ENCODE measurements at regions not wholly inside any gene's neighbourhood (a gene's known extent, or its start where the extent isn't known, plus 50 kb on each side); places are given as distances from the start of the nearest gene placed in this dataset.

GRCh38 chr1:22380024-22380785, 71.4 kb upstream of the ZBTB40 start:
- ChIA-PET CTCF (no interaction called here), POLR2A (no interaction called here)
- peaks cover 3 to 26% (median 20%) of the 10 kb centered on the region in 5 donors for H3K27me3 Mint-ChIP-seq
- no peaks in the 10 kb centered on the region for H3K4me1 ChIP-seq (ENCODE audit: control insufficient read depth in 2 of 2, insufficient read depth in 2 of 2, low read length in 2 of 2)
- no peak overlapping the region for H3K4me3 Mint-ChIP-seq
- no peaks in the 10 kb centered on the region for H3K9me3 ChIP-seq (ENCODE audit: control insufficient read depth in 2 of 3, low read length in 3 of 3)
- H3K9me3 Mint-ChIP-seq: no peaks in the 10 kb centered on the region
- no peak overlapping the region for H3K27ac Mint-ChIP-seq
- no peaks in the 10 kb centered on the region for H3K36me3 ChIP-seq (ENCODE audit: control insufficient read depth in 2 of 3, insufficient read depth in 3 of 3, low read length in 3 of 3)
- H3K27ac ChIP-seq (ENCODE audit: low read depth, low read length): no peak overlapping the region
- DNase-seq: no peak
- intact Hi-C loops (cut with micrococcal nuclease): no loop called here
- peaks cover 0 to 4% of the 10 kb centered on the region in 2 donors for H3K27me3 ChIP-seq (ENCODE audit: control insufficient read depth in 2 of 2, insufficient read depth in 2 of 2, low read length in 2 of 2)
- H3K4me3 ChIP-seq (ENCODE audit: low read length): no peak overlapping the region
- peaks cover 0 to 1% (median 0%) of the 10 kb centered on the region in 7 donors for H3K4me1 Mint-ChIP-seq
- no peaks in the 10 kb centered on the region for H3K36me3 Mint-ChIP-seq
- ATAC-seq: no peak

GRCh38 chr1:22383526-22384294, 67.9 kb upstream of the ZBTB40 start:
- peaks cover 0 to 2% (median 0%) of the 10 kb centered on the region in 11 donors for H3K9me3 Mint-ChIP-seq

GRCh38 chr1:22385537-22385936, 66.1 kb upstream of the ZBTB40 start:
- intact Hi-C loops (cut with micrococcal nuclease): no loop called here
- no peak for DNase-seq
- no peaks in the 10 kb centered on the region for H3K36me3 ChIP-seq (ENCODE audit: control insufficient read depth in 2 of 3, insufficient read depth in 3 of 3, low read length in 3 of 3)
- Mint-ChIP-seq H3K27me3 (peaks cover 7 to 58% (median 38%) of the 10 kb centered on the region in 5 donors), H3K9me3 (peaks cover 0 to 2% (median 0%) of the 10 kb centered on the region in 11 donors), H3K36me3 (no peaks in the 10 kb centered on the region), H3K27ac (no peak overlapping the region), H3K4me3 (no peak overlapping the region), H3K4me1 (no peaks in the 10 kb centered on the region)
- H3K27ac ChIP-seq (ENCODE audit: low read depth, low read length): no peak overlapping the region
- no peak overlapping the region for H3K4me3 ChIP-seq (ENCODE audit: low read length)
- no peak for ATAC-seq
- H3K4me1 ChIP-seq (ENCODE audit: control insufficient read depth in 2 of 2, insufficient read depth in 2 of 2, low read length in 2 of 2): no peaks in the 10 kb centered on the region
- ChIA-PET CTCF (no interaction called here), POLR2A (no interaction called here)
- peaks cover 0 to 3% of the 10 kb centered on the region in 2 donors for H3K27me3 ChIP-seq (ENCODE audit: control insufficient read depth in 2 of 2, insufficient read depth in 2 of 2, low read length in 2 of 2)
- H3K9me3 ChIP-seq (ENCODE audit: control insufficient read depth in 2 of 3, low read length in 3 of 3): no peaks in the 10 kb centered on the region

More at GRCh38 chr1:22383526-22384294, 67.9 kb upstream of the ZBTB40 start:
- Mint-ChIP-seq H3K27me3 (peaks cover 10 to 54% (median 33%) of the 10 kb centered on the region in 5 donors), H3K4me1 (no peaks in the 10 kb centered on the region), H3K27ac (no peak overlapping the region), H3K4me3 (no peak overlapping the region), H3K36me3 (no peaks in the 10 kb centered on the region)
- peaks cover 0 to 4% of the 10 kb centered on the region in 2 donors for H3K27me3 ChIP-seq (ENCODE audit: control insufficient read depth in 2 of 2, insufficient read depth in 2 of 2, low read length in 2 of 2)
- H3K4me1 ChIP-seq (ENCODE audit: control insufficient read depth in 2 of 2, insufficient read depth in 2 of 2, low read length in 2 of 2): no peaks in the 10 kb centered on the region
- ChIA-PET CTCF (no interaction called here), POLR2A (no interaction called here)
- intact Hi-C loops (cut with micrococcal nuclease): no loop called here
- DNase-seq (no peak), ATAC-seq (no peak)
- no peak overlapping the region for H3K27ac ChIP-seq (ENCODE audit: low read depth, low read length)
- H3K4me3 ChIP-seq (ENCODE audit: low read length): no peak overlapping the region
- H3K9me3 ChIP-seq (ENCODE audit: control insufficient read depth in 2 of 3, low read length in 3 of 3): no peaks in the 10 kb centered on the region
- H3K36me3 ChIP-seq (ENCODE audit: control insufficient read depth in 2 of 3, insufficient read depth in 3 of 3, low read length in 3 of 3): no peaks in the 10 kb centered on the region

GRCh38 chr1:22386774-22387173, 64.9 kb upstream of the ZBTB40 start:
- Histone ChIP-seq H3K36me3 (ENCODE audit: control insufficient read depth in 2 of 3, insufficient read depth in 3 of 3, low read length in 3 of 3) (no peaks in the 10 kb centered on the region), H3K27ac (ENCODE audit: low read depth, low read length) (no peak overlapping the region), H3K4me3 (ENCODE audit: low read length) (no peak overlapping the region), H3K4me1 (ENCODE audit: control insufficient read depth in 2 of 2, insufficient read depth in 2 of 2, low read length in 2 of 2) (no peaks in the 10 kb centered on the region), H3K9me3 (ENCODE audit: control insufficient read depth in 2 of 3, low read length in 3 of 3) (no peaks in the 10 kb centered on the region), H3K27me3 (ENCODE audit: control insufficient read depth in 2 of 2, insufficient read depth in 2 of 2, low read length in 2 of 2) (no peaks in the 10 kb centered on the region)
- H3K27me3 Mint-ChIP-seq: peaks cover 7 to 60% (median 43%) of the 10 kb centered on the region in 5 donors
- no peaks in the 10 kb centered on the region for H3K4me1 Mint-ChIP-seq
- H3K27ac Mint-ChIP-seq: no peak overlapping the region
- ChIA-PET CTCF (no interaction called here), POLR2A (no interaction called here)
- no peaks in the 10 kb centered on the region for H3K36me3 Mint-ChIP-seq
- H3K9me3 Mint-ChIP-seq: peaks cover 0 to 2% (median 0%) of the 10 kb centered on the region in 11 donors
- DNase-seq: no peak
- no peak for ATAC-seq
- H3K4me3 Mint-ChIP-seq: no peak overlapping the region
- intact Hi-C loops (cut with micrococcal nuclease): no loop called here

- intact Hi-C loops (cut with micrococcal nuclease): no loop called here
- no peaks in the 10 kb centered on the region for H3K4me1 ChIP-seq (ENCODE audit: control insufficient read depth in 2 of 2, insufficient read depth in 2 of 2, low read length in 2 of 2)
- H3K36me3 ChIP-seq (ENCODE audit: control insufficient read depth in 2 of 3, insufficient read depth in 3 of 3, low read length in 3 of 3): no peaks in the 10 kb centered on the region
- no peak overlapping the region for H3K27ac Mint-ChIP-seq
- H3K4me1 Mint-ChIP-seq: no peaks in the 10 kb centered on the region
- peaks cover 0 to 2% of the 10 kb centered on the region in 2 donors for H3K27me3 ChIP-seq (ENCODE audit: control insufficient read depth in 2 of 2, insufficient read depth in 2 of 2, low read length in 2 of 2)
- no peaks in the 10 kb centered on the region for H3K36me3 Mint-ChIP-seq
- peaks cover 10 to 71% (median 46%) of the 10 kb centered on the region in 5 donors for H3K27me3 Mint-ChIP-seq
- ChIA-PET CTCF (no interaction called here), POLR2A (no interaction called here)
- no peak for ATAC-seq
- no peak overlapping the region for H3K4me3 Mint-ChIP-seq
- no peak overlapping the region for H3K4me3 ChIP-seq (ENCODE audit: low read length)
- H3K27ac ChIP-seq (ENCODE audit: low read depth, low read length): no peak overlapping the region
- H3K9me3 ChIP-seq (ENCODE audit: control insufficient read depth in 2 of 3, low read length in 3 of 3): no peaks in the 10 kb centered on the region
- peaks cover 0 to 2% (median 0%) of the 10 kb centered on the region in 11 donors for H3K9me3 Mint-ChIP-seq
- DNase-seq: no peak
Observed at GRCh38 chr1:22387919-22388580, 63.6 kb upstream of the ZBTB40 start.

- Histone ChIP-seq H3K4me1 (ENCODE audit: control insufficient read depth in 2 of 2, insufficient read depth in 2 of 2, low read length in 2 of 2) (no peaks in the 10 kb centered on the region), H3K36me3 (ENCODE audit: control insufficient read depth in 2 of 3, insufficient read depth in 3 of 3, low read length in 3 of 3) (no peaks in the 10 kb centered on the region), H3K27me3 (ENCODE audit: control insufficient read depth in 2 of 2, insufficient read depth in 2 of 2, low read length in 2 of 2) (peaks cover 0 to 4% of the 10 kb centered on the region in 2 donors), H3K9me3 (ENCODE audit: control insufficient read depth in 2 of 3, low read length in 3 of 3) (no peaks in the 10 kb centered on the region), H3K27ac (ENCODE audit: low read depth, low read length) (no peak overlapping the region), H3K4me3 (ENCODE audit: low read length) (no peak overlapping the region)
- peaks cover 17 to 73% (median 46%) of the 10 kb centered on the region in 5 donors for H3K27me3 Mint-ChIP-seq
- no peaks in the 10 kb centered on the region for H3K36me3 Mint-ChIP-seq
- ChIA-PET CTCF (no interaction called here), POLR2A (no interaction called here)
- intact Hi-C loops (cut with micrococcal nuclease): no loop called here
- ATAC-seq (no peak), DNase-seq (no peak)
- H3K4me3 Mint-ChIP-seq: no peak overlapping the region
- no peaks in the 10 kb centered on the region for H3K4me1 Mint-ChIP-seq
- peaks cover 0 to 2% (median 0%) of the 10 kb centered on the region in 11 donors for H3K9me3 Mint-ChIP-seq
- H3K27ac Mint-ChIP-seq: no peak overlapping the region
Observed at GRCh38 chr1:22388671-22389450, 62.8 kb upstream of the ZBTB40 start.
